CD4-positive, alpha-beta T cell (primary cell): ENCODE measurements at regions not wholly inside any gene's neighbourhood (a gene's known extent, or its start where the extent isn't known, plus 50 kb on each side); places are given as distances from the start of the nearest gene placed in this dataset.

Experiments
- ATAC-seq: fragments of 200-7000 bp; cut with Tn5 transposase; one replicate; pipeline ENCODE4 v1.10.0; 2022; ENCODE audit warnings: mild to moderate bottlenecking; ENCODE audit not compliant: poor library complexity
- CTCF ChIA-PET: fragments of 350-600 bp; sonication (Branson Sonifier 250); formaldehyde crosslinking; loops from one replicate; lab custom pipeline; 2021; ENCODE audit warnings: antibody characterized with exemption, inconsistent platforms; lab: Charles Lee
- POLR2A ChIA-PET: fragments of 350-600 bp; sonication (Branson Sonifier 250); formaldehyde crosslinking; loops from one replicate; lab custom pipeline; 2021; ENCODE audit warnings: antibody characterized with exemption, inconsistent platforms; lab: Charles Lee
- DNase-seq, 14 experiments: peaks; one replicate each; pipeline ENCODE4 v3.0.0-alpha.2; 2013 to 2020; ENCODE audit warnings: mixed read lengths in 2 of 14
- H3K27ac ChIP-seq, 2 donors: one replicate each; pipeline versions ENCODE4 v1.5.1 to v1.7.0; 2013; ENCODE audit warnings: low read length in 2 of 2, low read depth in 1 of 2, mild to moderate bottlenecking in 1 of 2
- H3K27me3 ChIP-seq, 2 experiments: 1 replicate in 1 of 2; 2 replicates in 1 of 2; pipeline versions ENCODE4 v1.6.1 to v1.7.0; 2013; ENCODE audit warnings: low read length in 2 of 2, control low read depth in 1 of 2, mild to moderate bottlenecking in 1 of 2, moderate library complexity in 1 of 2; ENCODE audit not compliant: insufficient read depth in 2 of 2, control insufficient read depth in 1 of 2
- H3K36me3 ChIP-seq: one replicate; pipeline ENCODE4 v1.6.1; 2013; ENCODE audit warnings: low read length, control low read depth; ENCODE audit not compliant: insufficient read depth
- H3K4me1 ChIP-seq: one replicate; pipeline ENCODE4 v1.6.1; 2013; ENCODE audit warnings: low read length, control low read depth; ENCODE audit not compliant: insufficient read depth
- H3K4me3 ChIP-seq: one replicate; pipeline ENCODE4 v1.5.1; 2013; ENCODE audit warnings: mild to moderate bottlenecking, low read length, moderate library complexity
- H3K9me3 ChIP-seq, 2 experiments: 1 replicate in 1 of 2; 2 replicates in 1 of 2; pipeline versions ENCODE4 v1.6.1 to v1.7.0; 2013; ENCODE audit warnings: low read length in 2 of 2, mild to moderate bottlenecking in 2 of 2, control low read depth in 1 of 2, moderate library complexity in 1 of 2; ENCODE audit not compliant: control insufficient read depth in 1 of 2, insufficient read depth in 1 of 2
- H3K27ac Mint-ChIP-seq: one replicate; pipeline ENCODE4 v1.8.0; 2020; ENCODE audit warnings: mixed read lengths
- H3K27me3 Mint-ChIP-seq: one replicate; pipeline ENCODE4 v1.8.0; 2021; ENCODE audit warnings: mixed read lengths
- H3K36me3 Mint-ChIP-seq: one replicate; pipeline ENCODE4 v1.8.0; 2021; ENCODE audit warnings: low read depth, mixed read lengths
- H3K4me1 Mint-ChIP-seq: one replicate; pipeline ENCODE4 v1.8.0; 2021; ENCODE audit warnings: low read depth, mixed read lengths
- H3K4me3 Mint-ChIP-seq: one replicate; pipeline ENCODE4 v1.8.0; 2020; ENCODE audit warnings: mild to moderate bottlenecking, mixed read lengths
- H3K9me3 Mint-ChIP-seq: one replicate; pipeline ENCODE4 v1.8.0; 2020; ENCODE audit warnings: mixed read lengths
- CTCF ChIP-seq: fragments of 200-600 bp; IDR thresholded peaks from one replicate; pipeline ENCODE4 v1.8.0; 2022; ENCODE audit warnings: antibody characterized with exemption, mild to moderate bottlenecking
- intact Hi-C, 2 experiments: fragments of 100-400 bp; cut with DNase I in 1 of 2; cut with micrococcal nuclease in 1 of 2; formaldehyde crosslinking; loops; one replicate each; pipeline versions ENCODE4 v1.15.1 to v1.9.0; 2023 to 2025; cut with DNase I, micrococcal nuclease

- no peak for ATAC-seq
- DNase-seq = no peak
- no peaks in the 10 kb centered on the region for H3K4me1 Mint-ChIP-seq
- intact Hi-C loops = no loop called here
- ChIA-PET POLR2A (no interaction called here), CTCF (no interaction called here)
- Histone ChIP-seq H3K36me3 (no peaks in the 10 kb centered on the region), H3K4me3 (no peak overlapping the region), H3K27me3 (no peaks in the 10 kb centered on the region), H3K9me3 (peaks cover 0 to 4% of the 10 kb centered on the region in 2 experiments), H3K27ac (no peak overlapping the region), H3K4me1 (no peaks in the 10 kb centered on the region)
- H3K27me3 Mint-ChIP-seq = no peaks in the 10 kb centered on the region
- H3K27ac Mint-ChIP-seq = no peak overlapping the region
- no peak for TF ChIP-seq CTCF
- H3K4me3 Mint-ChIP-seq = no peak overlapping the region
- H3K36me3 Mint-ChIP-seq = no peaks in the 10 kb centered on the region
- peaks cover 4% of the 10 kb centered on the region for H3K9me3 Mint-ChIP-seq
Measured at GRCh38 chr18:29874519-29875098, 1167.9 kb downstream of the DSC3 start.

GRCh38 chr18:29873211-29873610 is 1169.3 kb downstream of the DSC3 start:
- no peak overlapping the region for H3K4me3 ChIP-seq
- H3K9me3 ChIP-seq = peaks cover 0 to 4% of the 10 kb centered on the region in 2 experiments
- no peaks in the 10 kb centered on the region for H3K27me3 ChIP-seq
- ChIA-PET CTCF (no interaction called here), POLR2A (no interaction called here)
- Mint-ChIP-seq H3K27me3 (no peaks in the 10 kb centered on the region), H3K9me3 (peaks cover 4% of the 10 kb centered on the region), H3K4me3 (no peak overlapping the region), H3K36me3 (no peaks in the 10 kb centered on the region), H3K27ac (no peak overlapping the region), H3K4me1 (no peaks in the 10 kb centered on the region)
- no peak overlapping the region for H3K27ac ChIP-seq
- intact Hi-C loops = no loop called here
- no peak for TF ChIP-seq CTCF
- H3K4me1 ChIP-seq = no peaks in the 10 kb centered on the region
- ATAC-seq = no peak
- no peaks in the 10 kb centered on the region for H3K36me3 ChIP-seq
- no peak for DNase-seq

GRCh38 chr18:29871246-29871645 is 1171.3 kb downstream of the DSC3 start:
- no peak overlapping the region for H3K27ac ChIP-seq
- no peaks in the 10 kb centered on the region for H3K27me3 ChIP-seq
- H3K9me3 ChIP-seq = peaks cover 0 to 4% of the 10 kb centered on the region in 2 experiments
- H3K36me3 ChIP-seq = no peaks in the 10 kb centered on the region
- H3K36me3 Mint-ChIP-seq = no peaks in the 10 kb centered on the region
- H3K4me3 ChIP-seq = no peak overlapping the region
- TF ChIP-seq CTCF = no peak
- H3K9me3 Mint-ChIP-seq = peaks cover 3% of the 10 kb centered on the region
- ChIA-PET CTCF (no interaction called here), POLR2A (no interaction called here)
- no peaks in the 10 kb centered on the region for H3K4me1 Mint-ChIP-seq
- DNase-seq (no peak), ATAC-seq (no peak)
- H3K4me1 ChIP-seq = no peaks in the 10 kb centered on the region
- H3K27me3 Mint-ChIP-seq = no peaks in the 10 kb centered on the region
- no peak overlapping the region for H3K27ac Mint-ChIP-seq
- H3K4me3 Mint-ChIP-seq = no peak overlapping the region
- intact Hi-C loops = no loop called here
